ENCODE measurements at regions not wholly inside any gene's neighbourhood (a gene's known extent, or its start where the extent isn't known, plus 50 kb on each side); places are given as distances from the start of the nearest gene placed in this dataset.

- no peak for DNase-seq
Observed at GRCh38 chr5:143761663-143762062, 50.3 kb upstream of the HMHB1 start.

- no peak for DNase-seq
Observed at GRCh38 chr5:143760755-143761154, 51.2 kb upstream of the HMHB1 start.

GRCh38 chr5:143760131-143760505 lies 51.8 kb upstream of the HMHB1 start:
- DNase-seq, result no peak

GRCh38 chr5:143759396-143760130 lies 52.4 kb upstream of the HMHB1 start:
- DNase-seq, result no peak

- DNase-seq, result no peak
Observed at GRCh38 chr5:143758750-143759149, 53.2 kb upstream of the HMHB1 start.

- no peak for DNase-seq
Observed at GRCh38 chr5:143758015-143758414, 53.9 kb upstream of the HMHB1 start.

- DNase-seq, result no peak
Observed at GRCh38 chr5:143757116-143757515, 54.8 kb upstream of the HMHB1 start.

- DNase-seq, result no peak
Observed at GRCh38 chr5:143755966-143756365, 56.0 kb upstream of the HMHB1 start.

- no peak for DNase-seq
Observed at GRCh38 chr5:143752165-143752850, 59.7 kb upstream of the HMHB1 start.

- DNase-seq, result no peak
Observed at GRCh38 chr5:143751342-143751741, 60.6 kb upstream of the HMHB1 start.

GRCh38 chr5:143749581-143750205 lies 62.3 kb upstream of the HMHB1 start:
- no peak for DNase-seq

- no peak for DNase-seq
Observed at GRCh38 chr5:143748516-143748915, 63.4 kb upstream of the HMHB1 start.

- DNase-seq, result no peak
Observed at GRCh38 chr5:143742951-143743350, 69.0 kb upstream of the HMHB1 start.

GRCh38 chr5:143741421-143741820 lies 70.5 kb upstream of the HMHB1 start:
- DNase-seq, result no peak

GRCh38 chr5:143740956-143741355 lies 71.0 kb upstream of the HMHB1 start:
- no peak for DNase-seq

GRCh38 chr5:143739746-143740145 lies 72.2 kb upstream of the HMHB1 start:
- no peak for DNase-seq

- DNase-seq, result no peak
Observed at GRCh38 chr5:143738417-143739401, 73.3 kb upstream of the HMHB1 start.

GRCh38 chr5:143737062-143737461 lies 74.9 kb upstream of the HMHB1 start:
- no peak for DNase-seq

GRCh38 chr5:143734456-143734780 lies 77.5 kb upstream of the HMHB1 start:
- DNase-seq, result no peak

GRCh38 chr5:143733665-143734455 lies 78.1 kb upstream of the HMHB1 start:
- DNase-seq, result no peak

GRCh38 chr5:143732402-143732801 lies 79.6 kb upstream of the HMHB1 start:
- DNase-seq, result no peak

All from right kidney (tissue), 1 donor.